Breast epithelium (tissue), 4 donors: ENCODE measurements at regions not wholly inside any gene's neighbourhood (a gene's known extent, or its start where the extent isn't known, plus 50 kb on each side); places are given as distances from the start of the nearest gene placed in this dataset.

Experiments used
- DNase-seq, 2 donors: peaks; one replicate each; pipeline ENCODE4 v3.0.0-alpha.2; 2019; ENCODE audit warnings: low spot score in 2 of 2
- H3K27ac ChIP-seq, 2 donors: fragments of 200-600 bp; sonication (generic) in 1 of 2; one replicate each; pipeline ENCODE4 v1.5.1; 2016 to 2019; ENCODE audit warnings: mild to moderate bottlenecking in 1 of 2
- H3K27me3 ChIP-seq, 2 donors: fragments of 200-600 bp; sonication (generic) in 1 of 2; one replicate each; pipeline versions ENCODE4 v1.5.1 to v1.6.0; 2017 to 2019; ENCODE audit warnings: control low read depth in 1 of 2, mild to moderate bottlenecking in 1 of 2
- H3K36me3 ChIP-seq: fragments of 200-600 bp; one replicate; pipeline ENCODE4 v1.5.1; 2019
- H3K4me1 ChIP-seq, 2 donors: fragments of 200-600 bp; sonication (generic); one replicate each; pipeline ENCODE4 v1.5.1; 2016 to 2019; ENCODE audit warnings: control low read depth in 1 of 2
- H3K4me3 ChIP-seq, 3 donors: fragments of 200-600 bp; sonication (generic); 1 replicate in 2 of 3; 2 replicates in 1 of 3; pipeline ENCODE4 v1.5.1; 2016 to 2019; ENCODE audit warnings: mild to moderate bottlenecking in 3 of 3, moderate library complexity in 2 of 3
- H3K9me3 ChIP-seq, 2 donors: fragments of 200-600 bp; sonication (generic) in 1 of 2; one replicate each; pipeline ENCODE4 v1.5.1; 2016 to 2019; ENCODE audit warnings: control low read depth in 1 of 2
- CTCF ChIP-seq, 3 donors: fragments of 450-650 bp; IDR thresholded peaks; one replicate each; pipeline ENCODE4 v1.5.1; 2016 to 2017; ENCODE audit warnings: antibody characterized with exemption in 3 of 3, mild to moderate bottlenecking in 3 of 3, moderate library complexity in 3 of 3
- POLR2A ChIP-seq: fragments of 450-650 bp; IDR thresholded peaks from one replicate; pipeline ENCODE4 v1.6.1; 2016; ENCODE audit warnings: antibody characterized with exemption, mild to moderate bottlenecking, moderate library complexity
- POLR2AphosphoS5 ChIP-seq, 3 donors: sonication (generic); formaldehyde crosslinking; IDR thresholded peaks; one replicate each; pipeline ENCODE4 v1.6.1; 2017; ENCODE audit warnings: antibody characterized with exemption in 3 of 3
- intact Hi-C: fragments of 100-400 bp; cut with DNase I; formaldehyde crosslinking; loops from one replicate; pipeline ENCODE4 v1.15.1; 2023; ENCODE audit warnings: low total_unique reads

GRCh38 chr2:239472235-239472775, 71.5 kb upstream of the HDAC4 start:
- no peak for TF ChIP-seq POLR2A
- TF ChIP-seq CTCF (IDR thresholded peaks at IDR 0.05), result no peak
- TF ChIP-seq POLR2AphosphoS5 (IDR thresholded peaks at IDR 0.05), result no peak
- Histone ChIP-seq H3K4me3 (no peak overlapping the region), H3K9me3 (no peaks in the 10 kb centered on the region), H3K36me3 (no peaks in the 10 kb centered on the region), H3K27ac (no peak overlapping the region), H3K27me3 (no peaks in the 10 kb centered on the region), H3K4me1 (no peaks in the 10 kb centered on the region)
- intact Hi-C loops, result no loop called here
- peak in 1 of 2 donors; percentile 38 for DNase-seq

GRCh38 chr2:239471011-239471792, 70.4 kb upstream of the HDAC4 start:
- Histone ChIP-seq H3K36me3 (no peaks in the 10 kb centered on the region), H3K4me3 (no peak overlapping the region), H3K27me3 (no peaks in the 10 kb centered on the region), H3K9me3 (no peaks in the 10 kb centered on the region), H3K4me1 (no peaks in the 10 kb centered on the region), H3K27ac (no peak overlapping the region)
- intact Hi-C loops, result no loop called here
- DNase-seq, result peak in 1 of 2 donors; percentile 39
- TF ChIP-seq POLR2AphosphoS5 (IDR thresholded peaks at IDR 0.05) (no peak), POLR2A (no peak), CTCF (IDR thresholded peaks at IDR 0.05) (no peak)

- Histone ChIP-seq H3K9me3 (no peaks in the 10 kb centered on the region), H3K4me1 (peaks cover 0 to 4% of the 10 kb centered on the region in 2 donors), H3K27ac (no peak overlapping the region), H3K4me3 (no peak overlapping the region), H3K36me3 (no peaks in the 10 kb centered on the region), H3K27me3 (no peaks in the 10 kb centered on the region)
- intact Hi-C loops, result no loop called here
- peak in 1 of 2 donors; percentile 24 for DNase-seq
- TF ChIP-seq POLR2AphosphoS5 (IDR thresholded peaks at IDR 0.05) (no peak), CTCF (IDR thresholded peaks at IDR 0.05) (no peak), POLR2A (no peak)
These were observed 69.5 kb upstream of the HDAC4 start for GRCh38 chr2:239470151-239470900.

- peak in 1 of 2 donors; percentile 19 for DNase-seq
These were observed 68.5 kb upstream of the HDAC4 start for GRCh38 chr2:239469106-239469960.

More at GRCh38 chr2:239469106-239469960, 68.5 kb upstream of the HDAC4 start:
- H3K27me3 ChIP-seq, result no peaks in the 10 kb centered on the region
- no peak overlapping the region for H3K27ac ChIP-seq
- intact Hi-C loops, result no loop called here
- no peaks in the 10 kb centered on the region for H3K36me3 ChIP-seq
- no peaks in the 10 kb centered on the region for H3K9me3 ChIP-seq
- no peak overlapping the region for H3K4me3 ChIP-seq
- TF ChIP-seq CTCF (IDR thresholded peaks at IDR 0.05), result no peak
- TF ChIP-seq POLR2A, result no peak
- no peak for TF ChIP-seq POLR2AphosphoS5 (IDR thresholded peaks at IDR 0.05)
- H3K4me1 ChIP-seq, result peaks cover 0 to 4% of the 10 kb centered on the region in 2 donors
